IMR-90 (cell line): ENCODE measurements at regions not wholly inside any gene's neighbourhood (a gene's known extent, or its start where the extent isn't known, plus 50 kb on each side); places are given as distances from the start of the nearest gene placed in this dataset.

Experiments used
- ATAC-seq: fragments of 200-7000 bp; cut with Tn5 transposase; 2 replicates; pipeline ENCODE4 v1.9.1; 2020; ENCODE audit warnings: low read depth, mild to moderate bottlenecking, moderate library complexity
- BruUV-seq: library from RNA; stranded (reverse); fragments of 400-500 nt; replicated peaks from 2 replicates; lab custom pipeline; 2021; lab: Mats Ljungman, UMichigan
- CTCF ChIA-PET: fragments of 300-600 bp; formaldehyde crosslinking; extraction: SDS; loops from one replicate; lab custom pipeline; 2021; ENCODE audit warnings: antibody characterized with exemption; lab: Yijun Ruan, JAX
- POLR2A ChIA-PET: fragments of 300-600 bp; sonication (Branson Sonifier 250); formaldehyde crosslinking; loops from one replicate; lab custom pipeline; 2022; ENCODE audit warnings: antibody characterized with exemption; ENCODE audit not compliant: unreplicated experiment; lab: Charles Lee
- DNase-seq: peaks from one replicate; pipeline ENCODE4 v3.0.0; 2013
- H2AFZ ChIP-seq: replicated peaks from 2 replicates; pipeline ENCODE3; 2013; ENCODE audit warnings: low read length, mild to moderate bottlenecking; ENCODE audit not compliant: poor library complexity
- H2AK5ac ChIP-seq: 2 replicates; pipeline ENCODE4 v1.6.1; 2013; ENCODE audit warnings: low read depth, low read length, inconsistent platforms
- H2AK9ac ChIP-seq: replicated peaks from 2 replicates; pipeline ENCODE3; 2013; ENCODE audit warnings: mild to moderate bottlenecking, low read depth, low read length, moderate library complexity; ENCODE audit not compliant: poor library complexity
- H2BK120ac ChIP-seq: 2 replicates; pipeline ENCODE4 v1.6.1; 2013; ENCODE audit warnings: low read depth, low read length, inconsistent platforms
- H2BK15ac ChIP-seq: 3 replicates; pipeline ENCODE4 v1.6.1; 2013; ENCODE audit warnings: low read depth, low read length, inconsistent platforms
- H2BK20ac ChIP-seq: 2 replicates; pipeline ENCODE4 v1.6.1; 2013; ENCODE audit warnings: low read depth, mild to moderate bottlenecking, inconsistent platforms, low read length, moderate library complexity
- H2BK5ac ChIP-seq: 2 replicates; pipeline ENCODE4 v1.6.1; 2013; ENCODE audit warnings: mild to moderate bottlenecking, low read depth, low read length, inconsistent platforms; ENCODE audit not compliant: poor library complexity, severe bottlenecking
- H3K14ac ChIP-seq: replicated peaks from 2 replicates; pipeline ENCODE4 v1.6.1; 2013; ENCODE audit warnings: low read depth, low read length, inconsistent platforms
- H3K18ac ChIP-seq: 2 replicates; pipeline ENCODE4 v1.6.1; 2013; ENCODE audit warnings: low read depth, low read length, control low read depth
- H3K23ac ChIP-seq: 2 replicates; pipeline ENCODE4 v1.6.1; 2013; ENCODE audit warnings: low read depth, low read length, inconsistent platforms
- H3K27ac ChIP-seq: 2 replicates; pipeline ENCODE4 v1.5.1; 2013; ENCODE audit warnings: mild to moderate bottlenecking, control low read depth, low read length; ENCODE audit not compliant: insufficient read depth
- H3K27me3 ChIP-seq: 2 replicates; pipeline ENCODE4 v1.6.1; 2013; ENCODE audit warnings: low read length; ENCODE audit not compliant: control insufficient read depth, insufficient read depth
- H3K36me3 ChIP-seq: 2 replicates; pipeline ENCODE4 v1.6.1; 2013; ENCODE audit warnings: low read length, mixed read lengths; ENCODE audit not compliant: control insufficient read depth, insufficient read depth
- H3K4ac ChIP-seq: 2 replicates; pipeline ENCODE4 v1.6.1; 2013; ENCODE audit warnings: low read depth, low read length, inconsistent platforms
- H3K4me1 ChIP-seq: 2 replicates; pipeline ENCODE4 v1.6.1; 2013; ENCODE audit warnings: low read length, mixed read lengths; ENCODE audit not compliant: control insufficient read depth, insufficient read depth
- H3K4me2 ChIP-seq: 2 replicates; pipeline ENCODE4 v1.6.1; 2013; ENCODE audit warnings: low read depth, mild to moderate bottlenecking, control low read depth, low read length, moderate library complexity
- H3K4me3 ChIP-seq: 2 replicates; pipeline ENCODE4 v1.5.1; 2013; ENCODE audit warnings: low read depth, mild to moderate bottlenecking, control low read depth, low read length, moderate library complexity; ENCODE audit not compliant: insufficient read depth
- H3K56ac ChIP-seq: 2 replicates; pipeline ENCODE4 v1.6.1; 2013; ENCODE audit warnings: low read length, inconsistent platforms; ENCODE audit not compliant: insufficient read depth; ENCODE audit errors: extremely low read depth
- H3K79me1 ChIP-seq, 2 experiments: 2 replicates each; pipeline ENCODE4 v1.6.1; 2013; ENCODE audit warnings: low read length in 2 of 2, inconsistent platforms in 1 of 2, low read depth in 1 of 2
- H3K9ac ChIP-seq: 2 replicates; pipeline ENCODE4 v1.6.1; 2013; ENCODE audit warnings: low read depth, low read length, control low read depth
- H3K9me1 ChIP-seq: 2 replicates; pipeline ENCODE4 v1.6.1; 2013; ENCODE audit warnings: low read length, inconsistent platforms; ENCODE audit not compliant: insufficient read depth
- H3K9me3 ChIP-seq: 2 replicates; pipeline ENCODE4 v1.6.1; 2013; ENCODE audit warnings: low read length; ENCODE audit not compliant: control insufficient read depth, insufficient read depth
- H4K20me1 ChIP-seq: 2 replicates; pipeline ENCODE4 v1.6.1; 2013; ENCODE audit warnings: low read length, inconsistent platforms; ENCODE audit not compliant: insufficient read depth
- H4K5ac ChIP-seq: 2 replicates; pipeline ENCODE4 v1.6.1; 2013; ENCODE audit warnings: mild to moderate bottlenecking, low read depth, low read length, control low read depth
- H4K8ac ChIP-seq, 2 experiments: 2 replicates each; pipeline ENCODE4 v1.6.1; 2013; ENCODE audit warnings: low read depth in 2 of 2, low read length in 2 of 2, control low read depth in 1 of 2, inconsistent platforms in 1 of 2
- H4K91ac ChIP-seq: 2 replicates; pipeline ENCODE4 v1.6.1; 2013; ENCODE audit warnings: low read depth, low read length, inconsistent platforms; ENCODE audit not compliant: insufficient read depth
- BHLHE40 ChIP-seq: fragments of 150-350 bp; IDR thresholded peaks from 2 replicates; pipeline ENCODE4 v1.6.1; 2016; ENCODE audit warnings: mild to moderate bottlenecking, low read depth, low read length
- CEBPB ChIP-seq: IDR thresholded peaks from 2 replicates; pipeline ENCODE4 v1.6.1; 2012; ENCODE audit warnings: low read depth, low read length, improper control_type of control experiment
- CHD1 ChIP-seq: IDR thresholded peaks from 2 replicates; pipeline ENCODE4 v1.6.1; 2012; ENCODE audit warnings: low read depth, low read length, improper control_type of control experiment
- ELK1 ChIP-seq: fragments of 150-350 bp; IDR thresholded peaks from 2 replicates; pipeline ENCODE4 v1.6.1; 2016; ENCODE audit warnings: low read depth, mild to moderate bottlenecking, low read length, moderate library complexity, borderline replicate concordance
- FOS ChIP-seq: fragments of 150-350 bp; IDR thresholded peaks from 2 replicates; pipeline ENCODE4 v1.6.1; 2016; ENCODE audit warnings: low read depth, low read length
- MAFK ChIP-seq: IDR thresholded peaks from 2 replicates; pipeline ENCODE4 v1.6.1; 2012; ENCODE audit warnings: low read depth, low read length, improper control_type of control experiment
- MAZ ChIP-seq: IDR thresholded peaks from 2 replicates; pipeline ENCODE4 v1.6.1; 2012; ENCODE audit warnings: low read depth, mild to moderate bottlenecking, low read length, improper control_type of control experiment, moderate library complexity, borderline replicate concordance
- MXI1 ChIP-seq: IDR thresholded peaks from 2 replicates; pipeline ENCODE4 v1.6.1; 2012; ENCODE audit warnings: low read depth, mild to moderate bottlenecking, low read length, moderate library complexity, borderline replicate concordance
- NFE2L2 ChIP-seq: fragments of 150-350 bp; IDR thresholded peaks from 2 replicates; pipeline ENCODE4 v1.6.1; 2016; ENCODE audit warnings: low read depth, mild to moderate bottlenecking, low read length
- POLR2A ChIP-seq: IDR thresholded peaks from 2 replicates; pipeline ENCODE4 v1.6.1; 2012; ENCODE audit warnings: mild to moderate bottlenecking, low read depth, low read length
- RAD21 ChIP-seq: IDR thresholded peaks from 2 replicates; pipeline ENCODE4 v1.6.1; 2012; ENCODE audit warnings: low read length, improper control_type of control experiment
- RCOR1 ChIP-seq: IDR thresholded peaks from 2 replicates; pipeline ENCODE4 v1.6.1; 2012; ENCODE audit warnings: mild to moderate bottlenecking, low read length, improper control_type of control experiment; ENCODE audit not compliant: insufficient replicate concordance
- RFX5 ChIP-seq: IDR thresholded peaks from 2 replicates; pipeline ENCODE4 v1.8.0; 2012; ENCODE audit warnings: low read depth, mild to moderate bottlenecking, low read length, moderate library complexity
- SMC3 ChIP-seq: fragments of 150-350 bp; IDR thresholded peaks from 2 replicates; pipeline ENCODE4 v1.6.1; 2016; ENCODE audit warnings: low read depth, mild to moderate bottlenecking, antibody characterized with exemption, low read length, moderate library complexity
- WGBS, 2 experiments: methylation state at CpG; one replicate each; pipeline versions ENCODE4 v1.1.5 to v1.1.7; 2013; ENCODE audit warnings: missing lambda C conversion rate in 2 of 2; ENCODE audit not compliant: insufficient read length in 1 of 2; ENCODE audit errors: extremely low coverage in 2 of 2; 5-methylcytosine and 5-hydroxymethylcytosine counted together
- dilution Hi-C: fragments of 300-500 bp; cut with HindIII; formaldehyde crosslinking; loops from one replicate; pipeline ENCODE4 v1.14.3; 2018; ENCODE audit warnings: low sequenced_read_pairs; ENCODE audit not compliant: unreplicated experiment
- in situ Hi-C: fragments of 300-500 bp; cut with MboI; formaldehyde crosslinking; loops from 3 replicates; pipeline ENCODE4 v1.14.3; 2019; ENCODE audit warnings: low sequenced_read_pairs, inconsistent platforms, mixed read lengths
- intact Hi-C: fragments of 100-400 bp; cut with micrococcal nuclease; formaldehyde crosslinking; loops from 2 replicates; pipeline ENCODE4 v1.10.0; 2022
- TF ChIP-seq, protein P1 (sequence below): conservative IDR thresholded peaks from 2 replicates; pipeline ENCODE4 v1.5.1; 2012; ENCODE audit warnings: mild to moderate bottlenecking, low read depth, low read length, improper control_type of control experiment
- TF ChIP-seq, protein P2 (sequence below): fragments of 150-350 bp; IDR thresholded peaks from 2 replicates; pipeline ENCODE4 v1.6.1; 2017; ENCODE audit warnings: mild to moderate bottlenecking, antibody characterized with exemption, low read length, low read depth

- no peak overlapping the region for H2BK15ac ChIP-seq
- H3K79me1 ChIP-seq: no peaks in the 10 kb centered on the region
- POLR2A ChIA-PET: no interaction called here
- no peaks in the 10 kb centered on the region for H3K36me3 ChIP-seq
- H4K20me1 ChIP-seq: no peaks in the 10 kb centered on the region
- H2BK20ac ChIP-seq: no peak overlapping the region
- no peak overlapping the region for H4K8ac ChIP-seq
- H4K5ac ChIP-seq: no peak overlapping the region
- H2BK5ac ChIP-seq: no peak overlapping the region
- in situ Hi-C loops: no loop called here
- no peak overlapping the region for H3K23ac ChIP-seq
- H2AK5ac ChIP-seq: no peak overlapping the region
- no peak overlapping the region for H3K4me2 ChIP-seq
- dilution Hi-C loops: no loop called here
- H3K4me3 ChIP-seq: no peak overlapping the region
- no peaks in the 10 kb centered on the region for H3K9me1 ChIP-seq
- CTCF ChIA-PET: no interaction called here
- no peak overlapping the region for H3K4ac ChIP-seq
- H3K18ac ChIP-seq: no peak overlapping the region
- TF ChIP-seq CHD1: no peak
- TF ChIP-seq POLR2A: no peak
- no peak for TF ChIP-seq NFE2L2
- TF ChIP-seq RCOR1: no peak
- no peak for TF ChIP-seq ELK1
- TF ChIP-seq, protein P1, sequence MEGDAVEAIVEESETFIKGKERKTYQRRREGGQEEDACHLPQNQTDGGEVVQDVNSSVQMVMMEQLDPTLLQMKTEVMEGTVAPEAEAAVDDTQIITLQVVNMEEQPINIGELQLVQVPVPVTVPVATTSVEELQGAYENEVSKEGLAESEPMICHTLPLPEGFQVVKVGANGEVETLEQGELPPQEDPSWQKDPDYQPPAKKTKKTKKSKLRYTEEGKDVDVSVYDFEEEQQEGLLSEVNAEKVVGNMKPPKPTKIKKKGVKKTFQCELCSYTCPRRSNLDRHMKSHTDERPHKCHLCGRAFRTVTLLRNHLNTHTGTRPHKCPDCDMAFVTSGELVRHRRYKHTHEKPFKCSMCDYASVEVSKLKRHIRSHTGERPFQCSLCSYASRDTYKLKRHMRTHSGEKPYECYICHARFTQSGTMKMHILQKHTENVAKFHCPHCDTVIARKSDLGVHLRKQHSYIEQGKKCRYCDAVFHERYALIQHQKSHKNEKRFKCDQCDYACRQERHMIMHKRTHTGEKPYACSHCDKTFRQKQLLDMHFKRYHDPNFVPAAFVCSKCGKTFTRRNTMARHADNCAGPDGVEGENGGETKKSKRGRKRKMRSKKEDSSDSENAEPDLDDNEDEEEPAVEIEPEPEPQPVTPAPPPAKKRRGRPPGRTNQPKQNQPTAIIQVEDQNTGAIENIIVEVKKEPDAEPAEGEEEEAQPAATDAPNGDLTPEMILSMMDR: no peak
- TF ChIP-seq MAFK: no peak
- TF ChIP-seq SMC3: no peak
- no peak for TF ChIP-seq RAD21
- TF ChIP-seq FOS: no peak
- TF ChIP-seq, protein P2, sequence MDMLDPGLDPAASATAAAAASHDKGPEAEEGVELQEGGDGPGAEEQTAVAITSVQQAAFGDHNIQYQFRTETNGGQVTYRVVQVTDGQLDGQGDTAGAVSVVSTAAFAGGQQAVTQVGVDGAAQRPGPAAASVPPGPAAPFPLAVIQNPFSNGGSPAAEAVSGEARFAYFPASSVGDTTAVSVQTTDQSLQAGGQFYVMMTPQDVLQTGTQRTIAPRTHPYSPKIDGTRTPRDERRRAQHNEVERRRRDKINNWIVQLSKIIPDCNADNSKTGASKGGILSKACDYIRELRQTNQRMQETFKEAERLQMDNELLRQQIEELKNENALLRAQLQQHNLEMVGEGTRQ: no peak
- no peak for TF ChIP-seq BHLHE40
- no peak for TF ChIP-seq RFX5
- TF ChIP-seq CEBPB: no peak
- TF ChIP-seq MAZ: no peak
- TF ChIP-seq MXI1: no peak
- intact Hi-C loops: no loop called here
- no peak overlapping the region for H2AFZ ChIP-seq
- H2BK120ac ChIP-seq: no peak overlapping the region
- no peak overlapping the region for H3K27ac ChIP-seq
- H3K9ac ChIP-seq: no peak overlapping the region
- BruUV-seq: no TSS peak
- H3K4me1 ChIP-seq: no peaks in the 10 kb centered on the region
- no peak for ATAC-seq
- H3K56ac ChIP-seq: no peak overlapping the region
- no peak overlapping the region for H4K91ac ChIP-seq
- no peak overlapping the region for H3K14ac ChIP-seq
- WGBS, 2 experiments: no CpG with 5 or more reads among the region's 3 CpGs
- H3K27me3 ChIP-seq: no peaks in the 10 kb centered on the region
- H3K9me3 ChIP-seq: no peaks in the 10 kb centered on the region
- no peak overlapping the region for H2AK9ac ChIP-seq
- DNase-seq: no peak
Observed at GRCh38 chr1:169044296-169044695, 62.2 kb upstream of the ATP1B1 start.
